ENCODE measurements at regions not wholly inside any gene's neighbourhood (a gene's known extent, or its start where the extent isn't known, plus 50 kb on each side); places are given as distances from the start of the nearest gene placed in this dataset.
"Not testable (repeated sequence)": the region's sequence is repeated elsewhere in the genome, so short reads cannot be mapped to it uniquely, and the experiment has no call there.

- H3K9me3 ChIP-seq (ENCODE audit: control extremely low read depth in 1 of 3, control insufficient read depth in 2 of 3, insufficient read depth in 1 of 3, low read length in 2 of 3); intact Hi-C loops (cut with micrococcal nuclease); H3K79me2 ChIP-seq (ENCODE audit: control insufficient read depth, insufficient read depth, low read length); DNase-seq; H3K9ac ChIP-seq (ENCODE audit: low read length); H3K4me3 Mint-ChIP-seq; POLR2A ChIA-PET; H3K4me2 ChIP-seq (replicated peaks; ENCODE audit: low read depth, low read length, poor library complexity, severe bottlenecking); H3K4me1 Mint-ChIP-seq; H3K27ac ChIP-seq (ENCODE audit: low read length in 2 of 2); CTCF ChIA-PET; H2AFZ ChIP-seq (ENCODE audit: insufficient read depth, low read depth, low read length, poor library complexity, severe bottlenecking); H3K4me3 ChIP-seq (ENCODE audit: control extremely low read depth in 1 of 5, extremely low read depth in 1 of 5, insufficient read depth in 1 of 5, low read depth in 2 of 5, low read length in 4 of 5); H4K20me1 ChIP-seq (ENCODE audit: control insufficient read depth, insufficient read depth, low read length, poor library complexity, severe bottlenecking); H3K36me3 ChIP-seq (replicated peaks in 1 of 2; ENCODE audit: control extremely low read depth in 1 of 2, control insufficient read depth in 1 of 2, extremely low read depth in 1 of 2, insufficient read depth in 2 of 2, low read length in 1 of 2); H3K27me3 Mint-ChIP-seq; H3K9me3 Mint-ChIP-seq (ENCODE audit: insufficient read depth); ATAC-seq (ENCODE audit: low read depth); H3K27ac Mint-ChIP-seq; H3K4me1 ChIP-seq (ENCODE audit: control insufficient read depth in 2 of 2, insufficient read depth in 2 of 2, low read length in 2 of 2); H3K27me3 ChIP-seq (replicated peaks in 1 of 4; ENCODE audit: control extremely low read depth in 1 of 4, control insufficient read depth in 3 of 4, insufficient read depth in 4 of 4, low read length in 3 of 4): not testable (repeated sequence)
- WGBS (ENCODE audit: insufficient coverage) = no CpG with 5 or more reads among the region's 5 CpGs
Observed at GRCh38 chr22:48911647-48912046, 916.0 kb downstream of the BRD1 start.

- H2AFZ ChIP-seq (ENCODE audit: insufficient read depth, low read depth, low read length, poor library complexity, severe bottlenecking); ATAC-seq (ENCODE audit: low read depth); intact Hi-C loops (cut with micrococcal nuclease); H3K4me1 Mint-ChIP-seq; DNase-seq; H3K27me3 ChIP-seq (replicated peaks in 1 of 4; ENCODE audit: control extremely low read depth in 1 of 4, control insufficient read depth in 3 of 4, insufficient read depth in 4 of 4, low read length in 3 of 4); H4K20me1 ChIP-seq (ENCODE audit: control insufficient read depth, insufficient read depth, low read length, poor library complexity, severe bottlenecking); H3K4me3 Mint-ChIP-seq; POLR2A ChIA-PET; H3K79me2 ChIP-seq (ENCODE audit: control insufficient read depth, insufficient read depth, low read length); H3K4me2 ChIP-seq (replicated peaks; ENCODE audit: low read depth, low read length, poor library complexity, severe bottlenecking); H3K4me1 ChIP-seq (ENCODE audit: control insufficient read depth in 2 of 2, insufficient read depth in 2 of 2, low read length in 2 of 2); H3K27ac ChIP-seq (ENCODE audit: low read length in 2 of 2); H3K9ac ChIP-seq (ENCODE audit: low read length); CTCF ChIA-PET; H3K27me3 Mint-ChIP-seq; H3K9me3 Mint-ChIP-seq (ENCODE audit: insufficient read depth); H3K4me3 ChIP-seq (ENCODE audit: control extremely low read depth in 1 of 5, extremely low read depth in 1 of 5, insufficient read depth in 1 of 5, low read depth in 2 of 5, low read length in 4 of 5); H3K27ac Mint-ChIP-seq; H3K9me3 ChIP-seq (ENCODE audit: control extremely low read depth in 1 of 3, control insufficient read depth in 2 of 3, insufficient read depth in 1 of 3, low read length in 2 of 3); H3K36me3 ChIP-seq (replicated peaks in 1 of 2; ENCODE audit: control extremely low read depth in 1 of 2, control insufficient read depth in 1 of 2, extremely low read depth in 1 of 2, insufficient read depth in 2 of 2, low read length in 1 of 2): not testable (repeated sequence)
- WGBS (ENCODE audit: insufficient coverage) = no CpG with 5 or more reads among the region's 4 CpGs
Observed at GRCh38 chr22:48911067-48911466, 916.6 kb downstream of the BRD1 start.

GRCh38 chr22:48908547-48908946 lies 919.1 kb downstream of the BRD1 start:
- Mint-ChIP-seq H3K4me1 (no peaks in the 10 kb centered on the region), H3K27ac (no peak overlapping the region), H3K4me3 (no peak overlapping the region), H3K27me3 (peaks cover 6% of the 10 kb centered on the region), H3K9me3 (ENCODE audit: insufficient read depth) (no peaks in the 10 kb centered on the region)
- POLR2A ChIA-PET = no interaction called here
- no peak for ATAC-seq (ENCODE audit: low read depth)
- no peaks in the 10 kb centered on the region for H3K4me1 ChIP-seq (ENCODE audit: control insufficient read depth in 2 of 2, insufficient read depth in 2 of 2, low read length in 2 of 2)
- H3K36me3 ChIP-seq (replicated peaks in 1 of 2; ENCODE audit: control extremely low read depth in 1 of 2, control insufficient read depth in 1 of 2, extremely low read depth in 1 of 2, insufficient read depth in 2 of 2, low read length in 1 of 2) = no peaks in the 10 kb centered on the region
- no peaks in the 10 kb centered on the region for H3K27me3 ChIP-seq (replicated peaks in 1 of 4; ENCODE audit: control extremely low read depth in 1 of 4, control insufficient read depth in 3 of 4, insufficient read depth in 4 of 4, low read length in 3 of 4)
- TF ChIP-seq EZH2 (IDR thresholded peaks at IDR 0.05; ENCODE audit: borderline replicate concordance, insufficient read depth, low read depth, low read length, poor library complexity, severe bottlenecking) (no peak), CTCF (IDR thresholded peaks at IDR 0.05) (no peak)
- CTCF ChIA-PET = no interaction called here
- WGBS (ENCODE audit: insufficient coverage) = 89% methylated on average over 4 of the region's 9 CpGs
- H3K4me2 ChIP-seq (replicated peaks; ENCODE audit: low read depth, low read length, poor library complexity, severe bottlenecking) = no peak overlapping the region
- no peak overlapping the region for H3K4me3 ChIP-seq (ENCODE audit: control extremely low read depth in 1 of 5, extremely low read depth in 1 of 5, insufficient read depth in 1 of 5, low read depth in 2 of 5, low read length in 4 of 5)
- H3K79me2 ChIP-seq (ENCODE audit: control insufficient read depth, insufficient read depth, low read length) = no peaks in the 10 kb centered on the region
- no peak for DNase-seq
- intact Hi-C loops (cut with micrococcal nuclease) = no loop called here
- H3K27ac ChIP-seq (ENCODE audit: low read length in 2 of 2) = no peak overlapping the region
- no peak overlapping the region for H3K9ac ChIP-seq (ENCODE audit: low read length)
- no peaks in the 10 kb centered on the region for H4K20me1 ChIP-seq (ENCODE audit: control insufficient read depth, insufficient read depth, low read length, poor library complexity, severe bottlenecking)
- H3K9me3 ChIP-seq (ENCODE audit: control extremely low read depth in 1 of 3, control insufficient read depth in 2 of 3, insufficient read depth in 1 of 3, low read length in 2 of 3) = peaks cover 0 to 2% (median 0%) of the 10 kb centered on the region in 3 donors
- no peak overlapping the region for H2AFZ ChIP-seq (ENCODE audit: insufficient read depth, low read depth, low read length, poor library complexity, severe bottlenecking)
